ENCODE measurements at regions not wholly inside any gene's neighbourhood (a gene's known extent, or its start where the extent isn't known, plus 50 kb on each side); places are given as distances from the start of the nearest gene placed in this dataset.

DNA sequence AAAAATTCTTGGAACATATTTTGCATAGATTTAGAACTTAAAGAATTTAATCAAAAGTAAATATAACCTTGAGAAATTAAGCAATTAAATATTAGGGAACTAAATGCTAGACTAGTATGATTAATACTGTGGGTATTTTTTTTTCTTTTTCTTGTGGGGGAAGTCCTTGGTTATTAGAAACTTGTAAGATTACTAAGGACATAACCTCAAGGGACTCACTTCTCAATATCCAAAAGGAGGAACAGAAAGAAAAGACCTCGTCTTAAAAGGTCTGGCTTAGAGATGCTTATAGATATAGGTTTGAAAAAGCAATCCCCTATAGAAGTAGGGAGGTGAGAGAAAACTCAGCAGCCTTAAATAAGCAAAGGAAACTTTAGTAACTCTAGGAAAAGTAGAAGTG is 368.5 kb downstream of the INSC start:
- ATAC-seq (no peak), DNase-seq (no peak), FAIRE-seq (no peak)
- Histone ChIP-seq H3K36me3 (no peaks in the 10 kb centered on the region), H3K27ac (no peak overlapping the region), H3K27me3 (no peaks in the 10 kb centered on the region), H3K9me3 (no peaks in the 10 kb centered on the region), H3K4me3 (no peak overlapping the region), H3K4me1 (no peaks in the 10 kb centered on the region)
- intact Hi-C loops (cut with DNase I) = no loop called here
- WGBS, 2 donors = 81 to 95% methylated on average over 1 of the region's 1 CpG
- no peak for TF ChIP-seq CTCF (IDR thresholded peaks at IDR 0.05)

- FAIRE-seq (no peak), ATAC-seq (no peak), DNase-seq (no peak)
- no peaks in the 10 kb centered on the region for H3K36me3 ChIP-seq
- no peaks in the 10 kb centered on the region for H3K4me1 ChIP-seq
- H3K27ac ChIP-seq = no peak overlapping the region
- intact Hi-C loops (cut with DNase I) = no loop called here
- H3K9me3 ChIP-seq = no peaks in the 10 kb centered on the region
- H3K27me3 ChIP-seq = no peaks in the 10 kb centered on the region
- TF ChIP-seq CTCF (IDR thresholded peaks at IDR 0.05) = no peak
- H3K4me3 ChIP-seq = no peak overlapping the region
- WGBS, 2 donors = 68% methylated on average over 2 of the region's 2 CpGs
Measured at GRCh38 chr11:15484398-15484797, 369.7 kb downstream of the INSC start.

GRCh38 chr11:15485432-15485831 is 370.7 kb downstream of the INSC start:
- Histone ChIP-seq H3K9me3 (no peaks in the 10 kb centered on the region), H3K4me1 (no peaks in the 10 kb centered on the region), H3K27ac (no peak overlapping the region), H3K27me3 (no peaks in the 10 kb centered on the region), H3K4me3 (no peak overlapping the region), H3K36me3 (no peaks in the 10 kb centered on the region)
- ATAC-seq (no peak), DNase-seq (no peak), FAIRE-seq (no peak)
- no peak for TF ChIP-seq CTCF (IDR thresholded peaks at IDR 0.05)
- 56 to 81% methylated on average over 2 of the region's 2 CpGs for WGBS, 2 donors
- intact Hi-C loops (cut with DNase I) = no loop called here

DNA sequence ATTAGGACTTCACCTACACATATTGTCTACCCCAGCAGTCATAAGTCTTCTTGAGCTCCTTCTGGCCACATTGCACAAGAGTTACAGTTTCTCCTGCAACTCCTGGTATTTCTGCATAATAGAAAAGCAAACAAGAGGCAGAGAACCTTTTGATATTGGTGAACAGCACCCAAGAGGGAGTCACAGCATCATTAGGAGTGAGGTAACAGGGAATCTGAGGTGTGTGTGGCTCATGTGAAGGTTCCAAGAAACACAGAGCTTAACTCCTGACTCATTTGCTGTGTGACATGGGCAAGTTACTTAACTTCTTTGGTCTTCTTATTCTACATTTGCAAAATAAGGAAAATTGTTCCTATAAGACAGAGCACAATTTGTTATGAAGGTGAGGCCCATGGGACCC is 374.6 kb downstream of the INSC start:
- Histone ChIP-seq H3K36me3 (no peaks in the 10 kb centered on the region), H3K27ac (no peak overlapping the region), H3K9me3 (no peaks in the 10 kb centered on the region), H3K4me1 (peaks cover 0 to 3% (median 2%) of the 10 kb centered on the region in 3 donors), H3K4me3 (no peak overlapping the region), H3K27me3 (no peaks in the 10 kb centered on the region)
- FAIRE-seq (no peak), DNase-seq (no peak), ATAC-seq (no peak)
- no peak for TF ChIP-seq CTCF (IDR thresholded peaks at IDR 0.05)
- intact Hi-C loops (cut with DNase I) = no loop called here

DNA sequence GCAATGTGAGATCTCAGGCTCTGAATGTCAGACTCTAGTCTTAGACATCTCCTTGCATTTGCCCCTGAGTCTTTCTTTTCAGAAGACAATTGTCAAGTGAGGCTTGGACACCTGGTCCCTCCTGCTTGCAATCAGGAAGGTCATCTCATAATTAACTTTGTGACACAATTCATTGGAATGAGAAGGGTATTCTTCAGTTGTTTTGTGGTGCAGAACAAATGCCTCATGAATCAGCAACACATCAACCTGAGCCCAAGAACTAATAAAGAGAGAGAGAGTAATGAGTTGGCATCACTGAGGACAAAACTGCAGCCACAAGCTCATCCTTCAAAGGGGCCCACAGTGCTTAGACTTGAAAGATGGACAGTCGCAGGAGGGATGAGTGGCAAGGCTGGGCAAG is 375.8 kb downstream of the INSC start:
- Histone ChIP-seq H3K27ac (no peak overlapping the region), H3K4me1 (peaks cover 0 to 3% (median 2%) of the 10 kb centered on the region in 3 donors), H3K27me3 (no peaks in the 10 kb centered on the region), H3K4me3 (no peak overlapping the region), H3K36me3 (no peaks in the 10 kb centered on the region), H3K9me3 (no peaks in the 10 kb centered on the region)
- WGBS, 2 donors = 71 to 79% methylated on average over 1 of the region's 1 CpG
- DNase-seq = no peak
- no peak for ATAC-seq
- FAIRE-seq = no peak
- no peak for TF ChIP-seq CTCF (IDR thresholded peaks at IDR 0.05)
- intact Hi-C loops (cut with DNase I) = no loop called here
